NCI-H2081 treated with DMSO at 0.1 percent for 48 hours (cell line): ENCODE measurements at regions not wholly inside any gene's neighbourhood (a gene's known extent, or its start where the extent isn't known, plus 50 kb on each side); places are given as distances from the start of the nearest gene placed in this dataset.
"Not testable (repeated sequence)": the region's sequence is repeated elsewhere in the genome, so short reads cannot be mapped to it uniquely, and the experiment has no call there.

ENCODE experiments used
- DNase-seq: peaks from one replicate; lab custom pipeline; 2025; lab: John Stamatoyannopoulos, UW

DNA sequence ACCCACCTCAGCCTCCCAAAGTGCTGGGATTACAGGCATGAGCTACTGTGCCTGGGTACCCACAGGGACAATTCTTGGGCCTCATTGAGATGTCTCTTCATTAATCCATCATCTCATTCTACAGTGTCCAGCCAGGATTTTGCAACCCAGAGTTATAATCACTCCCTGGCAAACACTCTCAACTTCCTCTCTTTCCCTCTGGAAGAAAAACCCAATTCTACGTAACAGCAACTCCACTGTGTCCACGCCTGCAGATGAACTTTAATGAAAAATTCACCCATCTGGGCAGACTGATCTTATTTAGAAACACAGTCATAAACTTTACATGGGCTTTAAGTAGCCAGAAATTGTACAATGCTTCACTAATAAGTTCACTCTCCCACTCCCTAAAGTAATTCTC lies 90.1 kb upstream of the ABCC4 start:
- no peak for DNase-seq

DNA sequence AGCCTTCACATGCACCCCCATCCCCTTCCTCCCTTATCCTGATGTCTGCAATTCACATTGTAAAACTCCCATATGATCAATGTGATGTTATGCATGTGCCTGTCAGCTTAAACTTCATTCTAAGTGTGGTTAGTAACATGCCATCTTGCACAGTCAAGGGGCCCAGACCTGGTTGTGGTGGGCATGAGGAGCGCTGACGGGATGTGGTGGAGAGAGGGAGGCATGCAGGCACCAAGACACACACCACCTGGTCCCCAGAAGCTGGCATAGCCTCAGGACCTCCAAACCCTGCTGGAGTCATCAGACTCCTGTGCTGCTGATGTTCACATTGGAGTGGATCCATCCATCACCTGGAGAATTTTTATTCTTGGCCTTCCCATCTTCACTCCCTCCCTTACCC lies 90.5 kb upstream of the ABCC4 start:
- no peak for DNase-seq

DNA sequence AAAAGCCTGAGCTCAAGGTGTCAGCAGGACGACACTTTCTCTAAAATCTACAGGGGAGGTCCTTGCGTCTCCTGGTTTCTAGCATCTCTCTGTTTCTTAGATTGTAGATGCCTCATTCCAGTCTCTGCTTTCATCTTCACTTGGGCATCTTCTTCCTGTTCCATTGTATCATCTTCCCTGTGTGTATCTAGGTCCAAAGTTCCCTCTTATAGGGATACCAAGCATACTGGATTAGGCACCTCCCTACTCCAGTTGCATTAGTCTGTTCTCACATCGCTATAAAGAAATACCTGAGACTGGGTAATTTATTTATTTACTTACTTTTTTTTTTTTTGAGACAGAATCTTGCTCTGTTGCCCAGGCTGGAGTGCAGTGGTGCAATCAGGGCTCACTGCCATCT lies 91.3 kb upstream of the ABCC4 start:
- DNase-seq = no peak

DNA sequence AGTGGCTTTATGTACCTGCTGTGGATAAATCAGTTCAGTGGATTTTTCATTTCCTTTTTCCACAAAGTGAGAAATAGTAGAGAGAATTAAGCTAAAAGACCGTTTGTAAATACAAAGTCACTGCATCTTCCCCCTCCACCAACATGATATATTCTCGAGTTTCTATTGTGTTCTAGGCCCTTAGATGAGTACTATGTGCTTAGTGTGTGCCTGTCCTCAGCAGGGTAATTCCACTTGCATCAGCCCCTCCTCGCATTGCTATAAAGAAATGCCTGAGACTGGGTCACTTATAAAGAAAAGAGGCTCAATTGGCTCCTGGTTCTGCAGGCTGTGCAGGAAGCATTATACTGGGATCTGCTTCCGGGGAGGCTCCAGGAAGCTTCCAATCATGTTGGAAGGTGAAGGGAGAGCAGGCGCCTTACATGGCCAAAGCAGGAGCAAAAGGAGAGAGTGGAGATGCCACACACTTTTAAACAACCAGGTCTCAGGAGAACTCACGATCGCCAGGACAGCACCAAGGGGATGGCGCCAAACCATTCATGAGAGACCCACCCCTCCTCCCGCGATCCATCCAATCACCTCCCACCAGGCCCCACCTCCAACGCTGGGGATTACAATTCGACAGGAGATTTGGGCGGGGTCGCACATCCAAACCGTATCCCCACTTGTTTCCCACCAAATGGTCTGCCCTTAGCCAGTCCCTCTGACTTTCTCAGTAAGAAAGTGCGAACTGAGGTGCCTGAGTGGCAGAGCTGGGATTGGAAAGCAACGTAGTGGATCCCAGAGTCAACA lies 102.3 kb upstream of the ABCC4 start:
- no peak for DNase-seq

DNA sequence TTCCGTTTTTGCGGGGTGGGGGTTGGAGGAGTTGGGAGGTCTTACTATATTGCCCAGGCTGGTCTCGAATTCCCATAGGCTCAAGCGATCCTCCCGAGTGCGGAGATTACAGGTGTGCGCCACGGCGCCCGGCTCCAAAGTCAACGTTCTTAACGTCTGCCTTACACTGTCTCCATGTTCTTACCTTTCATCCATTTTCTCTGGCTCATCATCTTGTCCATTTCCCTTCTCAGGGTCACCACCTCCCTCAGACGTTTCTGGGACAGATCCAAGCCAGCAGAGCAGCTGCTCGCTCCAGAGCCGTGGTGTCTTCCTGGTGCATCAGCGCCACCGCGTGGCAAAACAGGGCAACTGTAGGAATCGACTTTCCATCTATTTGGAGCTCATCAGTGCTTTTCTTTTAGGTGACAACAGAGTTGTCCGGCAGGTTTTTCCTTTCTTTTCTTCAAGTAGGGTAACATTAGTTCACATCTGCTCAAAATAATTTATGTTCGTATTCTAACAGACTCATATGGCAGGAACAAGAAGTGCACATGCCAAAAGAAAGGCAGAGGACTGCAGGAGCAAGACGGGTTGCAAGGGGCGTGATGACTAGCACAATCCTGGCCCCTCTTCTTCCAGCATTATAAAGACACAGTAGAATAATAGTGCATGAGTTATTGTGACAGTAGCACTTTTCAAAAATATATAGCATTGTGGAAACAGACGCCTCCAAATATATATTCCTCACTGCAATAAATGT lies 103.1 kb upstream of the ABCC4 start:
- no peak for DNase-seq

DNA sequence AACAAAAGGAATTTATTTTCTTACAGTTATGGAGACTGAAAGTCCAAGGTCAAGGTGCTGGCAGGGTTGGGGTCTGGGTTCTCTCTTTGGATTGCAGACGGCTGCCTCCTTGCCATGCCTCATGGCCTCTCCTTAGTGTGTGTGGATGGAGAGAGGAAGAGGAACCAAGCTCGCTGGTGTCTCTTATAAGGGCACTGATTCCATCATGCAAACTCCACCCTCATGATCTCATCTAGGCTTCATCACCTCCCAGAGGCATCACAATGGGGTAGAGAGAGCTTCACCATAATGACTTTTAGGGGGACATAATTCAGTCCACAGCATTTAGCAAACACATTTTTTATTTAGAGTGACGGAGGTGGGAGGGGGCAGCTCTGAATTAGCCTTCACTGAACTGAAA lies 104.9 kb upstream of the ABCC4 start:
- no peak for DNase-seq

DNA sequence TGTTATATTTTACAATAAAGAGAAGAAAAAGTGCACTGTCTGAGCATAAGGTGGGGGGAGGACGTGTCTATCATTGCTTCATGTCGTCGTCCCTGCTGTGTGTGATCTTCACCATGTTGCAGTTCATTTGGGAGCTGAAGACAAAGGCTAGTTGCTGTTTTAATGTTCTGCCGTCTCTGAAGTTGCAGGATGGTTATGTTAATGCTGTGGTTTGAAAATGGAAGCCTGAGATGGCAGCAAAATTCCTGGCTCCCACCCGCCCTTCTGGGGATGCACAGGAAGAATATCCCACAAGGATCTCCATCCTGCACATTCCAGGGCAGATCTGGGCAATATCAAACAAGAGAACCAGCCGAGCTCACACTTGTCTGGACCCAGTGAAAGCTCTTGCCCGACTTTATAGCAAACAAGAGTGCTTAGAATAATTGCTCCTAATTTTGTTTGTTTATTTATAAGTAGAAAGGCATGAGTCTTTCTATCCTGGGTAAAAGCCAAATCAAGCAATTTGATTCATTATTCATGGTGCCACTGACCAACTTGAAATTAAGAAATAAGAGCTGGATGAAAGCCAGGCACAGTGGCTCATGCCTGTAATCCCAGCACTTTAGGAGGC lies 110.3 kb upstream of the ABCC4 start:
- DNase-seq = no peak

DNA sequence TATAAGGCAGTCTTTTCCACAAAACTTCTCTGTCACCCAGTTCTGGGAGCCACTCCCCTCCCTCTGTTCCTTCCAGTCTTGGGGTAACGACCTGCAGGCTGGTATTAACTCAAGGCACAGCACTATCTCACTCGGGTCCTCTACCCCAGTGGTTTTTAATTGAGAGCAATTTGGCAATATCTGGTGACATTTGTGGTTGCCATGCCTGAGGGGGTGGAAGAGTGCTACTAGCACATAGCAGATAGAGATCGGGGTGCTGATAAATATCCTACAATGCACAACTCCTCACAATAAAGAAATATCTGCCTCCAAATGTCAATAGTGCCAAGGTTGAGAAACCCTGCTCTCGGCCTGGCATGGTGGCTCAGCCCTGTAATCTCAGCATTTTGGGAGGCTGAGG lies 117.7 kb upstream of the ABCC4 start:
- DNase-seq = no peak

DNA sequence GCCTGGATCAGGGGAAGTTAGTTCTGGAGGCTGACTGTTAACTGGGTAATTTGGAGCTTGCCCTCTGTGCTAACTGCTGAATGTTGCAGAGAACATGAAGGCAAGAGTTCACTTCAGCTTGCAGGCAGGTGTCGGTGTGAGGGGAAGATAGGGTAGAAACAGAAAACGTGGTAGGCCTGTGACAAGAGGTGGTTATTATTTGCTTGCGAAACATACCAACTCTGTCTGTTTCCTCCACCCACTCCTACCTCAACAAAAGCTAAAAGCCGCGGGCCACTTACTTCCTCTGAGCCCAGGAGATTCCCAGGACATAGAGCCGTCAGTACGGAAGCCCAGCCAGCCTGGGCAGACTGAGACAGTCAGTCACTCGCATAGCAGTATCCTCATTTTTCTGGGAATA lies 119.2 kb upstream of the ABCC4 start:
- no peak for DNase-seq

DNA sequence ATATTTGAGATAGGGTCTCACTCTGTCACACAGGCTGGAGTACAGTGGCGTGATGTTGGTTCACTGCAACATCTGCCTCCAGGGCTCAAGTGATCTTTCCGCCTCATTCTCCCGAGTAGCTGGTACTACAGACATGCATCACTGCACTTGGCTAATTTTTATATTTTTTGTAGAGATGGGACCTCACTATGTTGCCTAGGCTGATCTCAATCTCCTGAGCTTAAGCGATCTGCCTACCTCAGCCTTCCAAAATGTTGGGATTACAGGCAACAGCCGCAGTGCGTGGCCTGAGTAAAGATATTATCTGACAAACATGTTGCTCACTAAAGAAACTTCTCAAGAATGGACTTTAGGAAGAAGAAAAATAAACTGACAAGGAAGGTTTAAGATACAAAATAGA lies 125.4 kb upstream of the ABCC4 start:
- DNase-seq = no peak

DNA sequence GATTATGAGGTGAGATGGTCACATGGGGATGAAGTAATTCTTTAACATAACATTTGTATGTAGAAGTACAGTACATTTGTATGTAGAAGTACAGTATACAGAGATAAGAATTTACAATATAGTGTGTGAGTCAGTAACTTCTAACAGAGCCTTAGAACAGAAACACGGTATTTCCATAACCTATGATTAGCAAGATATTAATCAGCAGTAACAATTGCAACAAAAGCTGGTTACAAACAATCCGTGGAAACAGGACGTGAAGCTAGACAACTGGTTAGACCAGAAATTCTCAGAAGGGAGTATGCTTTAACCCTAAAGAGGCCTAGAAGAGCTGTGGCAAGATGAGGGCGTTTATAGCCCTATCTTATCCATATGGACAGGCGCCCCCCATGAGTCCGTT lies 122.0 kb upstream of the CLDN10 start:
- DNase-seq = not testable (repeated sequence)

DNA sequence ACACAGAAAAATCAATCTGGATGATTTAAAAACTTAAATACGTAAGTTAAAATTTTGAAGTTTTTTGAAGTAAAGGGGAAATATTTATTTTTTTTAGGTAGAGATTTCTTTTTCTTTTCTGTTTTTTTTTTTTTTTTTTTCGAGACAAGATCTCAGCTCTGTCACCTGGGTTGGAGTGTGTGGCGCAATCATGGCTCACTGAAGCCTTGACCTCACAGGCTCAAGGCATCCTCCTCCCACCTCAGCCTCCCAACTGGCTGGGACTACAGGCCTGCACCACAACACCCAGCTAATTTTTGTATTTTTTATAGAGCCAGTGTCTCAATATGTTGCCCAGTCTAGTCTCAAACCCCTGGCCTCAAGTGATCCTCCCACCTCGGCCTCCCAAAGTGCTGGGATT lies 120.4 kb upstream of the CLDN10 start:
- DNase-seq = no peak

DNA sequence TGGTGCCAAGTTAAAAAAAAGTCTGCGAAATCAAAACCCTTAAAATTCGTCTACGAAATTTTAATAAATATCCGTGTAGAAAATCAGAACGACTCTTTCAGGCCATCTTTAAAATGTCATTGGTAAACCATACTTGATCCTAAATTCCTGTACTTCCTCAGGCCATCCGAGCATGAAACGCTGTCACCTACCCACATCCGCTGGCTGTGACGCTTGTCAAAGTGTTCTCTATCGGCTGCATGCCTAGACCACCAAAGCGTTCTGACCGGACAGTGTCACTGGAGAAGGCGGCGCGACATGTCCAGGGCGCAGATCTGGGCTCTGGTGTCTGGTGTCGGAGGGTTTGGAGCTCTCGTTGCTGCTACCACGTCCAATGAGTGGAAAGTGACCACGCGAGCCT lies 119.0 kb upstream of the CLDN10 start:
- no peak for DNase-seq

DNA sequence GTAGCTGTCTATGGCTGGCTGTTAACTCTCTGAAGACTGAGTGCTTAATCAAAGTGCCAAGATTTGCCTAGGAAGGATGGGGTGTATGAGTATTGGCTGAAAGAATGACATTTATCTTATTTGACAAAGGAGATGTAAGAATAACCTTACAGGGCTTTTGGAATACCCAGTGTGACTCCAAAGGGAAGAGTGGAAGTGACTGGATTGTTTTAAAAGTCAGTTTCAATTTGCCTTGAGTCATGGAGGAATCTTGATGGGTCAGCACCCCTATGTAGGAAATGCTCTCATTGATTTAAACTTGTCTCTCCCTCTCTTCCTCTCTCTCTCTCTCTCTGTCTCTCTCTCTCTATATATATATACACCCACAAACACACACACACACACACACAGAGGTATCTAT lies 118.4 kb upstream of the CLDN10 start:
- no peak for DNase-seq

DNA sequence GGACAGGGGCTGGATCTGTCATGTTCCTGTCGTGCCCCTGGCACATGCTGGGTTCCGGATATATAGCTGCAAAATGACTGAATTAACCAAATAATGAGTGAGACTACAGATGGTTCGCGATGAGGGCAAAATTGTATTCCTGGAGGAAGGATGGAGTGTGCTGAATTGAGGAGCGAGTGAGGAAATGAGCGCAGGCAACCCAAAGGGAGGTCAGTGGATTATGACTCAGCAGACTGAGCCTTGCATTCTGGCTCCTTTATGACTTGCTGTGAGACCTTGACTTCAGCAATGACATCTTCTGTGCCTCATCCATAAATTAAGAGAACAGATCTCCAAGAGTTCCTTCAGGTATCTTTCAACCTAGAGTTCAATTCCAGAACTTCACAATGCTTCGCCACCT lies 115.0 kb upstream of the CLDN10 start:
- no peak for DNase-seq

DNA sequence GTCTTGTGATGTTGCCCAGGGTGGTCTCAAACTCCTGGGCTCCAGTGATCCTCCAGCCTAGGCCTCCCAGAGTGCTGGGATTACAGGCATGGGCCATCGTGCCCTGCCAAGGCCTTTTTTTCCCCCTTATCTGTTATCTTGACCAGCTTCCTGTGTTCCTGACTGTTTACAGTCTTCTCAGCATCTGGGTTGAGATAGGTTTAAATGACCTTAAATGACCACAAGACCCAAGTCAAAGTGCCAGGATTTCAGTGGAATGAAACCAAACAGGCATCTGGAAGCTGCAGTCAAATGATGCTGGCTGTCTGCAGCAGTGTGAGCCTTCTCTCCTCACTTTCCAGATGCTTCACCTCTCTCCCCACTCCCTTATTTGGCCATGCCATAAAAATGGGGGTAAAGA lies 114.2 kb upstream of the CLDN10 start:
- no peak for DNase-seq

DNA sequence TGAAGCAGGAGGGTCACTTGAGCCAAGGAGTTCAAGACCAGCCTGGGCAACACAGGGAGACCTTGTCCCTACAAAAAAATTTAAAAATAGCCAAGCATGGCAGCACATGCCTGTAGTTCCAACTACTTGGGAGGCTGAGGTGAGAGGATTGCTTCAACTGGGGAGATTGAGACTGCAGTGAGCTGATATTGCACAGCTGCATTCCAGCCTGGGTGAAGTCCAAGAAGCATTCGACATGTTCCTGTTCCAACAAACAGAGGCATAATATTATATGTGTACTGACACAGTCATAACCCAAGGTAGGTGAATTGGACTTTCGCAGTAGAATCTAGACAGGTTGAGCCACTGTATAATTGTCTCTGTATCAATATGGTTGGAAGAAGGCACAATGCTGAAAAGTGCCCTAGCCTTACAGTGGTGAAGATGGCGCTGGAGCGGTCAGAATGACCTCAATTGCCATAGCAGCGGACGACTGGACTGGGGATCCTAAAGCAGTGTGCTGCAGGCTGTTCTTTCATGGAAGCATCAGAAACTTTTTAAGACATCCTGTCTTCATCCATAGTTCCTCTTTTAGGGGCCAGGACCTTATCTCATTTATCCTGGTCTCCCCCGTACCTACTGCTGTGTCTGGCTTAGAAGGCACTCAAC lies 112.0 kb upstream of the CLDN10 start:
- DNase-seq = no peak

DNA sequence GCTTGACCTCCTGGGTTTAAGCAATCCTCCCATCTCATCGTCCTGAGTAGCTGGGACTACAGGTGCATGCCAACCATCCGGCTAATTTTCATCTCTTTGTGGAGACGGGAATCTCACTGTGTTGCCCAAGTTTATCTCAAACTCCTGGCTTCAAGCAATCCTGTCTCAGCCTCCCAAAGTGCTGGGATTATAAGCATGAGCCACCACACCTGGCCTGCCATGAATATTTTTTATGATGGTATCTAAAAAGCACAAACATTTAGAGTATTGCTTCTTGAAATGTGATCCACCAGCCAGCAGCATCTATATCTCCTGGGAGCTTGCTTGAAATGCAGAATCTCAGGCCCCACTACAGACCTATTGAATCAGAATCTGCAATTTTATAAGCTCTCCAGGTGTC lies 111.2 kb upstream of the CLDN10 start:
- no peak for DNase-seq

DNA sequence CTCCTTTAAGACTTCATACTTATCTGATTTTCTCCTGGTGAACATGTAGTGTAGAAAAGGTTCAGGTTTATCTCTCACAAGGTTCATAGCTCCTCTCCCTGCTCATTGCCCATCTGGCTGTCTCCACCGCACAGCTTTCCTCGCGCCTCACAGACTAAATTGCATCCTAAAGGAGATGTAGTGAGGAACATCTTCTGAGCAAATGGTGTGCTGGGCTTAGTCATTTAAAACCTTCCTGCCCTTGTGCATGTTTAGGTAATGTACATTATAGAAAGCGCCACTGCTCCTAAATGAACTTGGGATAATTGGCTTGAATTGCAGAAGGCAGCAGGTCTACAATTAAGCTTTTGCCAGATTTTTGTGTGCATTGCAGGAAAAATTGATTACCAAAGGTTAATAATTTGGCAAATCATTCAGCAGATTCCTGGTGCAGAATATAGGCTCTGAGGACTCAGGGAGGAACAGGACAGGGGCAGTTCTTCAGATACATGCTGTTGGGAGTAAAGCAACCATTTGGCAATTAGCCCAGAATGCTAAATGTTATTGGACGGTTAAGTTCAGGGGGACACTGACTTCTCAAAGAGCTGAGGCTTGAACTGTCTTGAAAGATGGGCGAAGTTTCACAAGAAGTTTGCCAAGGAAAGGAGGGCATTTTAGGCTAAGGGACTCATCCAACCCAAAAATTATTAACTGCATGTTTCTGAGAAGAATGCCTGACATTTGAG lies 108.4 kb upstream of the CLDN10 start:
- no peak for DNase-seq

DNA sequence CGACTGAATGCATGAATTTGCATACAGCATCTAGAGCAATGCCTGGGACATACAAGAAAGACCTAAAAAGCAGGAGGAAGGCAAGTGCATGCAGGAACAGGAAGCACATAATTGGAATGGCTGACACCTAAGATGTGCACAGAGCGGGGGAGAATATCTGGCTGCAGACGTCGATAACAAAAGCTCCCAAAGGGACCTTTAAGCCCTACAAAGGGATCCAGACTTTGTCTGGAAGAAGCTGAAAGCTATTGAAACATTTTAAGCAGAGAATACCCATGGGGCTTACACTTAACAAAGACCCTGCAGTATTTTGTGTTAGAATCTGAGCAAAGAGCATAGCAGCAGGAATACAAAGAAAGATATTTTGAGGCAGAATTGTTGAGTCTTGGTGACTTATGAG lies 107.4 kb upstream of the CLDN10 start:
- no peak for DNase-seq

DNA sequence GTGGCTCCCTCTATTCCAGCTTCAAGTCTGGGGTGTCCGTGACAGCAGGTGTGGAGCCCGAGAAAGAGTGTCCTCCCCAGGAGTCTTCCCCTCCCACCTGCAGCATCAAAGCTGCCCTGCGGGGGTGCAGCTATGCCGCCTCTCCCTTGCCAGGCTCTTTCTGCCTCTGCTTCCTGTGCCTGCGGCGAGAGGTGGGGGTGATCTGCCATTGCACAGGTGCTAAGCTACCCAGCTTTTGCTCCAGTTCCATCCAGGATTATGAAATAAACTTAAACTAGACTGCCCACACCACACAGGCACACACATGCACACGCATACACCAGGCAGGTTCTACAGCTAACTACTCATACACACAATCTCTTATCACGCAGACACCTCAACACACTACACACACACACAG lies 104.7 kb upstream of the CLDN10 start:
- no peak for DNase-seq

DNA sequence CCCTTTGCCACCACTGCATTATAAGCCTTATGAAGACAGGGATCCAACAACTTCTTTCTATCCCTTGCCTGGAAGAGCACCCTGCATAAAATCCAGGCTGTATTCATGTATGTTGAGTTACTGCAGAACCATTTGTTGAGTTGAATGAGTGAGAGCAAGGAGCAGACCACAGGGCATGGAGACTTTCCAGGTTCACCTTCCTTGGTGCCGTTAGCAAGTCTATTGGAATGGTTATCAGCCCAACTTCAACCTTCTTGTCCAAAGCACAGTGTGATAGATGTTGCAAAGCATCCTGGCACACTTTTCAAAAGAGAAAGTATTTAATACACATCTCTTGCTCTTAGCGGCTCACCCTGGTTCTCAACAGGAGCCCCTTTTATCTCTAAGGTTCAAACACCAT lies 100.9 kb upstream of the CLDN10 start:
- DNase-seq = no peak
